H9 (cell line): ENCODE measurements at regions not wholly inside any gene's neighbourhood (a gene's known extent, or its start where the extent isn't known, plus 50 kb on each side); places are given as distances from the start of the nearest gene placed in this dataset.

Source experiments
- DNase-seq: peaks from one replicate; pipeline ENCODE4 v3.0.0-alpha.2; 2017
- H2AFZ ChIP-seq: one replicate; pipeline ENCODE4 v1.6.1; 2013; ENCODE audit warnings: mild to moderate bottlenecking, low read length, control low read depth, moderate library complexity
- H2AK5ac ChIP-seq: 2 replicates; pipeline ENCODE4 v1.6.1; 2013; ENCODE audit warnings: low read length, control low read depth, mixed read lengths; ENCODE audit not compliant: insufficient read length
- H2BK120ac ChIP-seq: one replicate; pipeline ENCODE4 v1.6.1; 2013; ENCODE audit warnings: low read depth, mild to moderate bottlenecking, low read length, control low read depth, inconsistent platforms; ENCODE audit not compliant: poor library complexity, severe bottlenecking
- H2BK12ac ChIP-seq: 2 replicates; pipeline ENCODE4 v1.6.1; 2013; ENCODE audit warnings: low read length, control low read depth, mixed read lengths, low read depth; ENCODE audit not compliant: insufficient read length
- H2BK15ac ChIP-seq: 2 replicates; pipeline ENCODE4 v1.6.1; 2013; ENCODE audit warnings: low read depth, low read length, control low read depth
- H2BK20ac ChIP-seq: one replicate; pipeline ENCODE4 v1.6.1; 2013; ENCODE audit warnings: low read depth, mild to moderate bottlenecking, low read length, control low read depth, inconsistent platforms; ENCODE audit not compliant: poor library complexity, severe bottlenecking
- H2BK5ac ChIP-seq: 2 replicates; pipeline ENCODE4 v1.6.1; 2013; ENCODE audit warnings: low read length, control low read depth, mixed read lengths; ENCODE audit not compliant: insufficient read length
- H3K14ac ChIP-seq: 2 replicates; pipeline ENCODE4 v1.6.1; 2013; ENCODE audit warnings: low read length, control low read depth; ENCODE audit not compliant: insufficient read depth
- H3K18ac ChIP-seq: 2 replicates; pipeline ENCODE4 v1.6.1; 2013; ENCODE audit warnings: low read depth, mild to moderate bottlenecking, mixed read lengths, low read length, control low read depth; ENCODE audit not compliant: insufficient read length
- H3K23ac ChIP-seq: 2 replicates; pipeline ENCODE4 v1.6.1; 2013; ENCODE audit warnings: low read length, control low read depth, mixed read lengths, low read depth; ENCODE audit not compliant: insufficient read length
- H3K23me2 ChIP-seq: 2 replicates; pipeline ENCODE4 v1.6.1; 2013; ENCODE audit warnings: low read depth, mild to moderate bottlenecking, mixed read lengths, low read length, control low read depth; ENCODE audit not compliant: insufficient read length, poor library complexity, severe bottlenecking
- H3K27ac ChIP-seq: 2 replicates; pipeline ENCODE4 v1.5.1; 2013; ENCODE audit warnings: low read length, control low read depth, mixed read lengths, low read depth; ENCODE audit not compliant: insufficient read length
- H3K27me3 ChIP-seq: 2 replicates; pipeline ENCODE4 v1.6.1; 2013; ENCODE audit warnings: low read length, control low read depth, inconsistent platforms; ENCODE audit not compliant: insufficient read depth
- H3K4ac ChIP-seq: 2 replicates; pipeline ENCODE4 v1.6.1; 2013; ENCODE audit warnings: low read depth, mild to moderate bottlenecking, control low read depth, inconsistent platforms, low read length, moderate library complexity
- H3K4me1 ChIP-seq: 2 replicates; pipeline ENCODE4 v1.6.1; 2013; ENCODE audit warnings: low read length, control low read depth, inconsistent platforms; ENCODE audit not compliant: insufficient read depth
- H3K4me2 ChIP-seq: 2 replicates; pipeline ENCODE4 v1.6.1; 2013; ENCODE audit warnings: low read length, control low read depth, mixed read lengths; ENCODE audit not compliant: insufficient read length, insufficient read depth
- H3K56ac ChIP-seq: 2 replicates; pipeline ENCODE4 v1.6.1; 2013; ENCODE audit warnings: low read depth, mild to moderate bottlenecking, mixed read lengths, low read length, control low read depth; ENCODE audit not compliant: insufficient read length
- H3K79me1 ChIP-seq: 2 replicates; pipeline ENCODE4 v1.6.1; 2013; ENCODE audit warnings: low read depth, mild to moderate bottlenecking, moderate library complexity, low read length, control low read depth, inconsistent platforms; ENCODE audit not compliant: insufficient read depth, poor library complexity, severe bottlenecking
- H3K79me2 ChIP-seq: 2 replicates; pipeline ENCODE4 v1.6.1; 2013; ENCODE audit warnings: low read length, control low read depth, inconsistent platforms; ENCODE audit not compliant: insufficient read depth
- H3K9ac ChIP-seq: 2 replicates; pipeline ENCODE4 v1.6.1; 2013; ENCODE audit warnings: low read length, control low read depth, mixed read lengths; ENCODE audit not compliant: insufficient read length; ENCODE audit errors: extremely low read depth
- H3K9me3 ChIP-seq: one replicate; pipeline ENCODE4 v1.6.1; 2013; ENCODE audit warnings: low read depth, low read length, inconsistent platforms; ENCODE audit not compliant: control insufficient read depth
- H3T11ph ChIP-seq: one replicate; pipeline ENCODE4 v1.6.1; 2013; ENCODE audit warnings: mild to moderate bottlenecking, low read length, control low read depth, inconsistent platforms
- H4K20me1 ChIP-seq: one replicate; pipeline ENCODE4 v1.6.1; 2013; ENCODE audit not compliant: control insufficient read depth, insufficient read length, insufficient read depth
- H4K5ac ChIP-seq: 2 replicates; pipeline ENCODE4 v1.6.1; 2013; ENCODE audit warnings: low read depth, mild to moderate bottlenecking, mixed read lengths, low read length, control low read depth; ENCODE audit not compliant: insufficient read length
- H4K8ac ChIP-seq: replicated peaks from 2 replicates; pipeline ENCODE4 v1.6.1; 2013; ENCODE audit warnings: low read length, control low read depth, mixed read lengths, low read depth; ENCODE audit not compliant: insufficient read length
- H4K91ac ChIP-seq: 2 replicates; pipeline ENCODE4 v1.6.1; 2013; ENCODE audit warnings: low read depth, mild to moderate bottlenecking, moderate library complexity, mixed read lengths, low read length, control low read depth; ENCODE audit not compliant: insufficient read length
- H3K27ac Mint-ChIP-seq, 3 experiments: 2 replicates in 2 of 3; 3 replicates in 1 of 3; pipeline ENCODE4 v1.8.0; 2020 to 2021; ENCODE audit warnings: mixed read lengths in 3 of 3, mild to moderate bottlenecking in 1 of 3, moderate library complexity in 1 of 3
- H3K27me3 Mint-ChIP-seq: 2 replicates; pipeline ENCODE4 v1.8.0; 2021; ENCODE audit warnings: low read depth, mild to moderate bottlenecking, moderate library complexity, mixed read lengths
- H3K36me3 Mint-ChIP-seq, 3 experiments: 2 replicates in 2 of 3; 3 replicates in 1 of 3; pipeline ENCODE4 v1.8.0; 2020 to 2021; ENCODE audit warnings: low read depth in 3 of 3, mixed read lengths in 3 of 3; ENCODE audit not compliant: insufficient read depth in 1 of 3
- H3K4me1 Mint-ChIP-seq, 2 experiments: 2 replicates each; pipeline ENCODE4 v1.8.0; 2020; ENCODE audit warnings: mixed read lengths in 2 of 2
- H3K4me3 Mint-ChIP-seq, 2 experiments: 2 replicates in 1 of 2; 3 replicates in 1 of 2; pipeline ENCODE4 v1.8.0; 2020 to 2021; ENCODE audit warnings: mild to moderate bottlenecking in 2 of 2, mixed read lengths in 2 of 2, moderate library complexity in 1 of 2
- H3K9me3 Mint-ChIP-seq, 2 experiments: 2 replicates in 1 of 2; 3 replicates in 1 of 2; pipeline ENCODE4 v1.8.0; 2020; ENCODE audit warnings: mild to moderate bottlenecking in 2 of 2, mixed read lengths in 2 of 2, moderate library complexity in 1 of 2
- CTCF ChIP-seq: fragments of 200-600 bp; sonication (generic); conservative IDR thresholded peaks from 3 replicates; pipeline ENCODE4 v1.8.0; 2021; ENCODE audit warnings: antibody characterized with exemption, mild to moderate bottlenecking
- WGBS: extraction: QIAGEN DNeasy Blood & Tissue Kit; methylation state at CpG from one replicate; pipeline ENCODE4 v1.1.7; 2013; ENCODE audit warnings: missing lambda C conversion rate, low lambda C conversion rate, mixed read lengths; ENCODE audit not compliant: insufficient read length; ENCODE audit errors: extremely low coverage; 5-methylcytosine and 5-hydroxymethylcytosine counted together

GRCh38 chr7:84328571-84328970 lies 134.0 kb upstream of the SEMA3A start:
- H2BK15ac ChIP-seq = no peak overlapping the region

More at GRCh38 chr7:84328571-84328970, 134.0 kb upstream of the SEMA3A start:
- H3K27ac ChIP-seq = no peak overlapping the region
- no peak for TF ChIP-seq CTCF
- no peak overlapping the region for H3K23ac ChIP-seq
- Mint-ChIP-seq H3K4me1 (no peaks in the 10 kb centered on the region), H3K27ac (no peak overlapping the region; a peak in 1 of 7 replicates), H3K27me3 (no peaks in the 10 kb centered on the region), H3K4me3 (no peak overlapping the region), H3K36me3 (no peaks in the 10 kb centered on the region), H3K9me3 (no peaks in the 10 kb centered on the region)
- H3K27me3 ChIP-seq = no peaks in the 10 kb centered on the region
- H3K9me3 ChIP-seq = no peaks in the 10 kb centered on the region
- H3K9ac ChIP-seq = no peak overlapping the region
- H3K4ac ChIP-seq = no peak overlapping the region
- no peak overlapping the region for H2BK12ac ChIP-seq
- DNase-seq = no peak
- H4K91ac ChIP-seq = no peak overlapping the region
- WGBS = no CpG with 5 or more reads among the region's 2 CpGs
- no peak overlapping the region for H2BK20ac ChIP-seq
- H4K8ac ChIP-seq = no peak overlapping the region
- no peak overlapping the region for H4K5ac ChIP-seq
- no peak overlapping the region for H3K14ac ChIP-seq
- H2AFZ ChIP-seq = no peak overlapping the region
- H3K56ac ChIP-seq = no peak overlapping the region
- H4K20me1 ChIP-seq = no peaks in the 10 kb centered on the region
- no peak overlapping the region for H3K18ac ChIP-seq
- H2BK5ac ChIP-seq = no peak overlapping the region
- no peak overlapping the region for H2BK120ac ChIP-seq
- no peak overlapping the region for H3T11ph ChIP-seq
- no peaks in the 10 kb centered on the region for H3K23me2 ChIP-seq
- H2AK5ac ChIP-seq = no peak overlapping the region
- H3K79me1 ChIP-seq = no peaks in the 10 kb centered on the region
- H3K4me2 ChIP-seq = no peak overlapping the region
- H3K79me2 ChIP-seq = no peaks in the 10 kb centered on the region
- no peaks in the 10 kb centered on the region for H3K4me1 ChIP-seq
